Muscle layer of duodenum (tissue), 2 donors: ENCODE measurements at regions not wholly inside any gene's neighbourhood (a gene's known extent, or its start where the extent isn't known, plus 50 kb on each side); places are given as distances from the start of the nearest gene placed in this dataset.

ENCODE experiments used
- H3K27ac ChIP-seq: one replicate; pipeline ENCODE4 v1.7.0; 2013; ENCODE audit warnings: mild to moderate bottlenecking, low read length
- H3K27me3 ChIP-seq: one replicate; pipeline ENCODE4 v1.7.0; 2013; ENCODE audit warnings: low read depth, mild to moderate bottlenecking, control low read depth, low read length
- H3K36me3 ChIP-seq, 2 donors: one replicate each; pipeline ENCODE4 v1.7.0; 2013; ENCODE audit warnings: low read length in 2 of 2, control low read depth in 1 of 2, mild to moderate bottlenecking in 1 of 2; ENCODE audit not compliant: insufficient read depth in 2 of 2, control insufficient read depth in 1 of 2
- H3K4me1 ChIP-seq, 2 donors: one replicate each; pipeline ENCODE4 v1.7.0; 2013; ENCODE audit warnings: low read length in 2 of 2, mild to moderate bottlenecking in 2 of 2, control low read depth in 1 of 2, moderate library complexity in 1 of 2; ENCODE audit not compliant: insufficient read depth in 2 of 2, control insufficient read depth in 1 of 2
- H3K4me3 ChIP-seq, 2 donors: one replicate each; pipeline ENCODE4 v1.7.0; 2013; ENCODE audit warnings: low read length in 2 of 2, low read depth in 1 of 2, mild to moderate bottlenecking in 1 of 2
- H3K9me3 ChIP-seq, 2 donors: one replicate each; pipeline ENCODE4 v1.7.0; 2013; ENCODE audit warnings: low read length in 2 of 2, control low read depth in 1 of 2, mild to moderate bottlenecking in 1 of 2; ENCODE audit not compliant: control insufficient read depth in 1 of 2
- donor health status: healthy.

GRCh38 chr7:124692425-124692824, 73.2 kb downstream of the GPR37 start:
- H3K27ac ChIP-seq, result no peak overlapping the region
- H3K4me1 ChIP-seq, result no peaks in the 10 kb centered on the region
- H3K36me3 ChIP-seq, result no peaks in the 10 kb centered on the region
- H3K4me3 ChIP-seq, result no peak overlapping the region
- H3K27me3 ChIP-seq, result no peaks in the 10 kb centered on the region
- no peaks in the 10 kb centered on the region for H3K9me3 ChIP-seq

DNA sequence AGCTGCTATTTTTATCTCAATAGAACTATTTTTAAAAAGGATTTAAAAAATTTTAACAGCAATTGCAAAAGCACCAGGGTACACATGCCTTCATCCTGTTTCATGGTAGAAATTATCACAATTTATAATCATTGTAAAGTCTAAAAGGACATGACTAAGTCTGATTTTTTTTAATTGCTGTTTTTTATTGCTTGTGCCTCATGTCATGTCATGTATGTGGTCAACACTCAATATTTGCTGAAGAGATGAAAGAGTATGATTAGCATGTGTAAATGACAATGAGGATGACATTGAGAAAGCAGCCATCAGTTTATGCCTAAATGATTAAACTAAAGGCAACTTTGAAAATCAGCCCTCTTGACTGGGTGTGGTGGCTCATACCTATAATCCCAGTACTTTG, 74.8 kb downstream of the GPR37 start:
- no peak overlapping the region for H3K27ac ChIP-seq
- H3K27me3 ChIP-seq, result no peaks in the 10 kb centered on the region
- H3K4me3 ChIP-seq, result no peak overlapping the region
- no peaks in the 10 kb centered on the region for H3K4me1 ChIP-seq
- H3K9me3 ChIP-seq, result no peaks in the 10 kb centered on the region
- no peaks in the 10 kb centered on the region for H3K36me3 ChIP-seq

GRCh38 chr7:124689931-124690330, 75.7 kb downstream of the GPR37 start:
- no peaks in the 10 kb centered on the region for H3K36me3 ChIP-seq
- no peaks in the 10 kb centered on the region for H3K4me1 ChIP-seq
- no peaks in the 10 kb centered on the region for H3K27me3 ChIP-seq
- no peak overlapping the region for H3K4me3 ChIP-seq
- no peak overlapping the region for H3K27ac ChIP-seq
- no peaks in the 10 kb centered on the region for H3K9me3 ChIP-seq

GRCh38 chr7:124689523-124689922, 76.1 kb downstream of the GPR37 start:
- H3K27ac ChIP-seq, result no peak overlapping the region
- H3K36me3 ChIP-seq, result no peaks in the 10 kb centered on the region
- no peaks in the 10 kb centered on the region for H3K4me1 ChIP-seq
- H3K9me3 ChIP-seq, result no peaks in the 10 kb centered on the region
- no peak overlapping the region for H3K4me3 ChIP-seq
- H3K27me3 ChIP-seq, result no peaks in the 10 kb centered on the region

DNA sequence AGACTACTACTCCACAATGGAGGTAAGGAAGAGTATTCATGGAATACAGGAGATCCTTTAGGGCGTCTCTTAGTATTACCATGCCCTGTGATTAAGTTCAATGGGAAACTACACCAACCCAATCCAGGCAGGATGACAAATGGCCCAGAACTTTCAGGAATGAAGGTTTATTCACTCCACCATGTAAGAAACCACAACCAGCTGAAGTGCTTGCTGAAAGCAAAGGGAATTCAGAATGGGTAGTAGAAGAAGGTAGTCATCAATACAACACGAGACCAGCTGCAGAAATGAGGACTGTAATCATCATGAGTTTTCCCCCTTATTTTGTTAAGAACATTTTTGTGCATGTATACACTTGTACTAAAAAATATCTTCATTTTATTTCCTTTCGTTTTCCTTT, 76.6 kb downstream of the GPR37 start:
- Histone ChIP-seq H3K36me3 (no peaks in the 10 kb centered on the region), H3K27me3 (no peaks in the 10 kb centered on the region), H3K27ac (no peak overlapping the region), H3K4me1 (no peaks in the 10 kb centered on the region), H3K9me3 (no peaks in the 10 kb centered on the region), H3K4me3 (no peak overlapping the region)

DNA sequence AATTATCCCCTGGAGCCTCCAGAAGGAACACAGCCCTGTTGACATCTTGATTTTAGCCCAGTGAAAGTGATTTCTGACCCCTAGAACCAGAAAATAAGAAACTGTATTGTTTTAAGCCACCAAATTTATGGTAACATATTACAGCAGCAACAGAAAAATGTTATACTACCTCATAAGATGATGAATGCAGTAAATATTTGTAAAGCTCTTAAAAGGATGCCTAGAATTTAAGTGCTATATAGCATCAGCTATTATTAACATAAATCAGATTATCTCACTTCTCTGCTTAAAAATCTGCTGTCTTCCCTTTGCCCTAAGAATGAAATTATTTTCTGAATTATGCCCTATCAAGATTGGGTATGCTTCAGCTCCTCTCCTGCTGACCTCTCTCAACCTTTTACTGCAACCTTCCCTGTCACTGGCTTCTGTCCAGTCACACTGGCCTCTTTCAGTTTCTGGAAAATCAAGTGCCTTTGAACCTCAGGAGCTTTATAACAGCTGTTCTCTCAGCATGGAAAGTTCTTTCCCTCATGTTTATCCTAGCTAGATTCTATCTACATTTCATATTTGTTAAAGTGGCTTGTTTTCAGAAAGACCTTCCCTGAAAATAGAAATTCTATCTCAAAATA, 78.9 kb downstream of the GPR37 start:
- H3K4me3 ChIP-seq, result no peak overlapping the region

DNA sequence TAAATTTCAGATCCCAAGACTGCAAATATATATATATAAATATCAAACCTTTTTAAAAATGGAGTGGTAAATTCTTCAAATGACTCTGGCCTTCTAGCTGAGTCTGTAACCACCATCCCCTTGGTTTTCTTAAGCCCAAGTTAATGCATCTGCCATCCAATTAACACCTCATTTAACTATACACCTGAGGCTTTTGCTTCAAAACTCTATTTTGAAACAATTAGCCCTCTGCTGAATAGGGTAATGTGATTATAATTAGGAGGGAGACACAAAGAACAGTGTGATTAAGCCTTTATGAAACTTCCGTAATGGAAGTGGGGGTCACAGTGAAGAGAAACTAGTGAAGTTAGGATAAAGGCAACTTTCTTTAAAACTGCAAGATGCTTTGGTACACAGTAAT, 83.6 kb downstream of the GPR37 start:
- no peaks in the 10 kb centered on the region for H3K27me3 ChIP-seq
- H3K4me1 ChIP-seq, result no peaks in the 10 kb centered on the region
- no peak overlapping the region for H3K4me3 ChIP-seq
- no peaks in the 10 kb centered on the region for H3K9me3 ChIP-seq
- H3K27ac ChIP-seq, result no peak overlapping the region
- no peaks in the 10 kb centered on the region for H3K36me3 ChIP-seq

More for the DNA sequence above, 78.9 kb downstream of the GPR37 start:
- Histone ChIP-seq H3K27ac (no peak overlapping the region), H3K4me1 (no peaks in the 10 kb centered on the region), H3K36me3 (no peaks in the 10 kb centered on the region), H3K27me3 (no peaks in the 10 kb centered on the region), H3K9me3 (no peaks in the 10 kb centered on the region)

- Histone ChIP-seq H3K27me3 (no peaks in the 10 kb centered on the region), H3K36me3 (no peaks in the 10 kb centered on the region), H3K27ac (no peak overlapping the region), H3K4me3 (no peak overlapping the region), H3K9me3 (no peaks in the 10 kb centered on the region), H3K4me1 (no peaks in the 10 kb centered on the region)
Observed at GRCh38 chr7:124680304-124680703, 85.3 kb downstream of the GPR37 start.

DNA sequence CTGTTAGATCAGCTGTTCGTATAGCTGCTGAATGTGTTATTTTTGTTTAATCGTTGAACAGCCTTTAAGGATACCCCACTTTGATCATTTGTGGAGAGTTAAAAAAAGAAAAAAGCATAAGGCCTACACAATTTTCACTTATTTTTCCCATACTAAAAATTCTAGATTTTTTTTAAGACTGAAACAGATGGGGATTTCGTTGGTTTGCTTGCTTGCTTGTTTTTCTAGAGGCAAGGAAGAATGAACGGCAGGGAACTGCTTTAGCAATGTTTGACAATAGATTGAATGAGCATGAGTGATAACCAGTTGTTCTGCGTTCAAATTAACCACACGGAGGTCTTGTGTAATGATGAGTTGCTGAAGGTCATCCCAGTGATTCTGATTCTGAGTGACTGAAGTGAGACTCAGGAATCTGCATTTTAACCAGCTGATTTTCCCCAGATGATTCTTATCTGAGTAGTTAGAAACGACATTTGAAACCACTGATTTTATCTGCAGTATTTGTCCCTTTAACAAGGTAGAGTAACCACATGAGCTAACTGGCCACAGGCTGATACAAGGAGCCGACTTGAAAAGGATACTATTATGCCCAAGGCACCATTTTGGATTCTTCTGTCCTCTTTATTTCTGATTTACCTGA, 85.9 kb downstream of the GPR37 start:
- Histone ChIP-seq H3K27ac (no peak overlapping the region), H3K4me3 (no peak overlapping the region), H3K36me3 (no peaks in the 10 kb centered on the region), H3K4me1 (no peaks in the 10 kb centered on the region), H3K9me3 (no peaks in the 10 kb centered on the region), H3K27me3 (no peaks in the 10 kb centered on the region)

DNA sequence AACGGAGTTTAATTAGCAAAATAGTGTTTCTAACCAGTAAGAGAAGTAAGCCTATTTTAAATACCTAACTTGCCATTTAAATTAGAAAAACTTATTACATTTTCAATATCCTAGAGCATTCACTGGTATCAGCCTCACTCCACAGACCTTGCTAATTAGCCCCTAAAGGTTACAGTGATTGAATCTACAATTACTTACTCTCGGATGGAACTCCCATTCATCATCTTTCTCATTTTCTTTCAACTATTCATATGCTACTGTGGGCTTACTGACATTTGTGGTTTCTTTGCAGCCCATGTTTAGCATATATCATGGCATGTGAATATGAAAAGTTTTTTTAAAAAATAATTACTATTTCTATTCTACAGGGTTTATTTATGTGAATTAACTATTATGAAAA, 86.4 kb downstream of the GPR37 start:
- no peak overlapping the region for H3K4me3 ChIP-seq
- H3K27ac ChIP-seq, result no peak overlapping the region
- no peaks in the 10 kb centered on the region for H3K9me3 ChIP-seq
- no peaks in the 10 kb centered on the region for H3K27me3 ChIP-seq
- no peaks in the 10 kb centered on the region for H3K4me1 ChIP-seq
- H3K36me3 ChIP-seq, result no peaks in the 10 kb centered on the region

DNA sequence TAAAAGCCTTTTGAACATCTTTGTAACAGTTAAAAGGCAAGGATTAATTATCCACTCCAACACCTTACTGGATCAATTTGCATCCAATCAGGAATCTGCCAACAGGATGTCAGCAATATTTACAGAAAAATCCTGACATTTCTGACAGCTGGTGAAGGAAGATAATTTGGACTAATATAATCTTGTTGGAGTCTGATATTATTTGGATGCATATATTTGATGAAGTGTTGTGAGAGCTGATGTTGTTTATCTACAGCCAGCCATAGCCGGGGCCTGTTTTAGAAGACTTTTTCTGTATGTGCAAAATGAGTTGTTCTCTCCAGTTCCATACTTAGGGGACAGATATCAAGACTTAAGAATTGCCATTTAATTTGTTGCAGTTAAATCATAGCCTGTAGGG, 91.1 kb downstream of the GPR37 start:
- H3K4me3 ChIP-seq, result no peak overlapping the region
- H3K27me3 ChIP-seq, result no peaks in the 10 kb centered on the region
- no peak overlapping the region for H3K27ac ChIP-seq
- H3K36me3 ChIP-seq, result no peaks in the 10 kb centered on the region
- H3K9me3 ChIP-seq, result no peaks in the 10 kb centered on the region
- no peaks in the 10 kb centered on the region for H3K4me1 ChIP-seq

DNA sequence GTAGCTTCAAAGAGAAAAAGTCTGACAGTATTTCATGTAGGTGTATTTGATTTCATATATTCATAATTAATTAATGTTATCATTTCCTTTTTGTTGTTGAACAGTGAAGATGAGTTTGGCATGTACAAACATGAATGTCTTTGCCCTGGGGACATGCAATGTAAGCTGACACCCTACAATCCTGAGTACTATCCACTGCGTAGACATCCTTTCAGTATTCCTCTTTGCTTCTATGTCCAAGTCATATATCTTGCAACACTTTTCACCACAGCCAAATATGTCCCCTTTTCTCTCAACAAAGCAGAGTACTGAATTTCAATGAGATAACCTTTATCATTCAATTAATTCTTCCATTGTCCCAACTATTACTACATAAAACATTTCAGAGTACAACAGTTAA, 93.6 kb downstream of the GPR37 start:
- H3K27me3 ChIP-seq, result no peaks in the 10 kb centered on the region
- no peak overlapping the region for H3K4me3 ChIP-seq
- no peaks in the 10 kb centered on the region for H3K36me3 ChIP-seq
- H3K9me3 ChIP-seq, result no peaks in the 10 kb centered on the region
- H3K4me1 ChIP-seq, result no peaks in the 10 kb centered on the region
- no peak overlapping the region for H3K27ac ChIP-seq
